Lower leg skin (tissue), 3 donors: ENCODE measurements at regions not wholly inside any gene's neighbourhood (a gene's known extent, or its start where the extent isn't known, plus 50 kb on each side); places are given as distances from the start of the nearest gene placed in this dataset.

ENCODE experiments used
- POLR2A ChIP-seq, 2 donors: fragments of 450-650 bp; IDR thresholded peaks; one replicate each; pipeline ENCODE4 v1.6.1; 2016 to 2017; ENCODE audit warnings: antibody characterized with exemption in 2 of 2, mild to moderate bottlenecking in 1 of 2, moderate library complexity in 1 of 2
- TF ChIP-seq, protein P1 (sequence below), 3 donors: fragments of 450-650 bp; IDR thresholded peaks; one replicate each; pipeline ENCODE4 v1.5.1; 2016; ENCODE audit warnings: antibody characterized with exemption in 3 of 3, mild to moderate bottlenecking in 3 of 3, moderate library complexity in 2 of 3

DNA sequence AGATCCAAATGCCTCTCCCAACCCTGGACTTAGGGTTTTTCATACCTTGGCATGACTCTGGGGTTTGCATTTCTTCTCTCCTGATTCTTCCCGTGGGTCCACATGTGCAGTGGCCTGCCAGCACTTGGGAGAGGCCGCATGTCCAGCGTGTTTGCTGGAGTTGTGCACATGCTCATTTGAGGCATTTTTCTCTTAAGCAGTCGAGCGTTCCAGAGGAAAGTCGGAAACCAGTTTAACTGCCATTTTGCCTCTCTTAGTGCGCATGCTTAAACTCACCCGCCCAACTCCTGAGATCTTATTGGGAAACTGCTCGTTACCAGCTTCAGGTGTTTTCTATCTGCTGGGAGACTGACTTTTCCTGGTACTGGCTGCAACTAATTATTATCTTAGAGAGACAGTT is 888.4 kb upstream of the PHF14 start:
- TF ChIP-seq POLR2A (IDR thresholded peaks at IDR 0.05): no peak
- TF ChIP-seq, protein P1, sequence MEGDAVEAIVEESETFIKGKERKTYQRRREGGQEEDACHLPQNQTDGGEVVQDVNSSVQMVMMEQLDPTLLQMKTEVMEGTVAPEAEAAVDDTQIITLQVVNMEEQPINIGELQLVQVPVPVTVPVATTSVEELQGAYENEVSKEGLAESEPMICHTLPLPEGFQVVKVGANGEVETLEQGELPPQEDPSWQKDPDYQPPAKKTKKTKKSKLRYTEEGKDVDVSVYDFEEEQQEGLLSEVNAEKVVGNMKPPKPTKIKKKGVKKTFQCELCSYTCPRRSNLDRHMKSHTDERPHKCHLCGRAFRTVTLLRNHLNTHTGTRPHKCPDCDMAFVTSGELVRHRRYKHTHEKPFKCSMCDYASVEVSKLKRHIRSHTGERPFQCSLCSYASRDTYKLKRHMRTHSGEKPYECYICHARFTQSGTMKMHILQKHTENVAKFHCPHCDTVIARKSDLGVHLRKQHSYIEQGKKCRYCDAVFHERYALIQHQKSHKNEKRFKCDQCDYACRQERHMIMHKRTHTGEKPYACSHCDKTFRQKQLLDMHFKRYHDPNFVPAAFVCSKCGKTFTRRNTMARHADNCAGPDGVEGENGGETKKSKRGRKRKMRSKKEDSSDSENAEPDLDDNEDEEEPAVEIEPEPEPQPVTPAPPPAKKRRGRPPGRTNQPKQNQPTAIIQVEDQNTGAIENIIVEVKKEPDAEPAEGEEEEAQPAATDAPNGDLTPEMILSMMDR (IDR thresholded peaks at IDR 0.05): no peak
